Fibroblast of the aortic adventitia (primary cell): ENCODE measurements at regions not wholly inside any gene's neighbourhood (a gene's known extent, or its start where the extent isn't known, plus 50 kb on each side); places are given as distances from the start of the nearest gene placed in this dataset. TPM values are rescaled to one million over a fixed set of nuclear protein-coding genes. Genes with fewer than 3 reads are reported as not detected.

Source experiments
- DNase-seq: peaks from one replicate; pipeline ENCODE4 v3.0.0-alpha.2; 2010; ENCODE audit warnings: low read depth
- H3K4me3 ChIP-seq: 2 replicates; pipeline ENCODE4 v1.5.1; 2011; ENCODE audit warnings: low read depth, mild to moderate bottlenecking, control low read depth, low read length, moderate library complexity
- CTCF ChIP-seq: IDR thresholded peaks from 2 replicates; pipeline ENCODE4 v1.5.1; 2011; ENCODE audit warnings: mild to moderate bottlenecking, low read length, control low read depth, inconsistent platforms; ENCODE audit not compliant: insufficient read depth
- small RNA-seq: library from RNA; depleted of rRNA; stranded (forward); fragments of <200 nt; gene quantifications from one replicate; pipeline ENCODE3, GENCODE V24; 2012

GRCh38 chr18:6666012-6666685 lies 63.4 kb upstream of the ARHGAP28 start:
- H3K4me3 ChIP-seq: no peak overlapping the region
- DNase-seq: peak; percentile 13
- TF ChIP-seq CTCF: no peak

- DNase-seq: no peak
- TF ChIP-seq CTCF: no peak
- H3K4me3 ChIP-seq: no peak overlapping the region
These were observed 60.7 kb upstream of the ARHGAP28 start for GRCh38 chr18:6668836-6669235.

GRCh38 chr18:6672821-6673308 lies 56.7 kb upstream of the ARHGAP28 start:
- DNase-seq: no peak
- H3K4me3 ChIP-seq: no peak overlapping the region
- TF ChIP-seq CTCF: no peak

GRCh38 chr18:6677086-6677485 lies 52.4 kb upstream of the ARHGAP28 start:
- no peak for TF ChIP-seq CTCF
- no peak for DNase-seq
- H3K4me3 ChIP-seq: no peak overlapping the region

GRCh38 chr18:6679201-6679600 lies 50.3 kb upstream of the ARHGAP28 start:
- TF ChIP-seq CTCF: no peak
- no peak for DNase-seq
- no peak overlapping the region for H3K4me3 ChIP-seq

Small RNA genes in the stretch of these regions (small RNA-seq; reads per million reads assigned to genes)
- not detected for gene RN7SL282P
